SK-N-MC (cell line): ENCODE measurements at regions not wholly inside any gene's neighbourhood (a gene's known extent, or its start where the extent isn't known, plus 50 kb on each side); places are given as distances from the start of the nearest gene placed in this dataset.

Experiments used
- DNase-seq: peaks from one replicate; pipeline ENCODE4 v3.0.0-alpha.2; 2011; ENCODE audit warnings: low read depth, low spot score
- H3K27ac ChIP-seq: fragments of 200-600 bp; sonication (generic); 2 replicates; pipeline ENCODE4 v1.5.1; 2016; ENCODE audit warnings: mixed run types
- H3K36me3 ChIP-seq: fragments of 200-600 bp; sonication (generic); 2 replicates; pipeline ENCODE4 v1.6.1; 2017; ENCODE audit warnings: antibody characterized with exemption, low read length, mixed read lengths; ENCODE audit not compliant: insufficient read depth
- H3K4me3 ChIP-seq: fragments of 200-600 bp; sonication (generic); 2 replicates; pipeline ENCODE4 v1.5.1; 2016
- H3K9ac ChIP-seq: fragments of 200-600 bp; sonication (generic); 2 replicates; pipeline ENCODE4 v1.8.0; 2017; ENCODE audit warnings: mixed run types, mixed read lengths; ENCODE audit not compliant: insufficient read length
- H3K9me3 ChIP-seq: fragments of 200-600 bp; sonication (generic); 2 replicates; pipeline ENCODE4 v1.6.1; 2017; ENCODE audit warnings: low read depth, mild to moderate bottlenecking, antibody characterized with exemption, low read length, moderate library complexity, mixed read lengths
- EZH2 ChIP-seq: fragments of 200-600 bp; sonication (generic); IDR thresholded peaks from one replicate; pipeline ENCODE4 v1.6.1; 2017; ENCODE audit warnings: antibody characterized with exemption
- FOXP2 ChIP-seq: optimal IDR thresholded peaks from 2 replicates; pipeline ENCODE3; 2011; ENCODE audit warnings: mild to moderate bottlenecking, moderate library complexity; ENCODE audit not compliant: insufficient read depth; ENCODE audit errors: extremely low read length, control extremely low read depth
- POLR2AphosphoS5 ChIP-seq: IDR thresholded peaks from 2 replicates; pipeline ENCODE4 v1.6.1; 2012; ENCODE audit warnings: mild to moderate bottlenecking, low read depth, low read length, borderline replicate concordance

DNA sequence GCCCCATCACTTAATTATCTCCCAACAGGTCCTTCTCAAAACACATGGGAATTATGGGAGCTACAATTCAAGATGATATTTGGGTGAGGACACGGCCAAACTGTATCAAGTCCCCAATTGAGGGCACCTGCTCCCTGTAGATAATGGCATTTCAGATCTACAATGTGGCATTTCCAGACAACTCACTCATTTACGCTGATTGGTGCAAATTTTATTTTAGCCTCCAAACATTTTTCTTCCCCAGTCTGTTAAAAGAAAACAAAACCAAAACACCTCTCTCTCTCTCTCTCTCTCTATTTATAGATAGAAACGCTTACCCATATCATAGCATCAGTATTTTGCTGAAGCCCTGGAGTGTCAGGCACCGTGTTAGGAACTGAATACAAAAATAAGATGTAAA lies 148.7 kb upstream of the KLF6 start:
- Histone ChIP-seq H3K4me3 (no peak overlapping the region), H3K9ac (no peak overlapping the region), H3K27ac (no peak overlapping the region), H3K36me3 (no peaks in the 10 kb centered on the region), H3K9me3 (no peaks in the 10 kb centered on the region)
- TF ChIP-seq FOXP2 (no peak), POLR2AphosphoS5 (no peak), EZH2 (no peak)
- no peak for DNase-seq

DNA sequence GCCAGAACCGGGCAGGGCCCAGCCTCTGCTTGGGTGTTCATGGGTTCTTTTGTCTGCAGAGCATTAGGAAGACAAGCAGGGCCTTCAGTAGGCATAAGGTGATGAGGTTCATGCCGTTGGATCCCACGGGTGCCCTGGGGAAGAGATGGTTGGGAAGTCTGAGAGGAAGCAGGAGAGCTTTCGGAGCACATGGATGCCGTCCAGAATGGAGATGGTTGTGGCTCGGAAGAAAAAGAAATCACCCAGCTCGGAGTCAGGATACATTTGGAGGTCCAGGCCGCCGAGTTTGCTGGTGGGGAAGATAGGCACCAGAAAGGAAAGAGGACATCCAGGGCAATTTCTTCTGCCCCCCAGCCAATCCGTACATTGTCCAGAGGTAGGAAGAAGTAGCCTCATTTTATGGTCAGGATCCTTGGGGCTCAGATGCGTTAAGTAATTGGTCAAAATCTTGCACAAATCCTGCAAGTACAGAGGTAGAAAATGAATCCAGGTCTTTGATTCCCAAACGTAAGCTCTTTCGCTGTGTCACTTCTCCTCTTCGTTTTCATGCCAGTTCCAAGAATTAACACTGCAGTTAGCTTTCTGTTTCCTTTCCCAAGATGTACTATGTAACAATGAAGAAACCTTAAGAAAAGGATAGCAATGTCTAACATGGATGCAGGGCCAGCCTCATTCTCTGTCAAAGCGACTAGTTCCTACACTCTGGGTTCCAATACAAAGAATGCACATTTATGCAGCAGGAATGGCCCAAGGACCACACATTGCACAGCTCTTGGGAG lies 147.8 kb upstream of the KLF6 start:
- Histone ChIP-seq H3K27ac (no peak overlapping the region), H3K36me3 (no peaks in the 10 kb centered on the region), H3K9me3 (no peaks in the 10 kb centered on the region), H3K4me3 (no peak overlapping the region), H3K9ac (no peak overlapping the region)
- no peak for DNase-seq
- no peak for TF ChIP-seq POLR2AphosphoS5
- TF ChIP-seq EZH2, result no peak
- no peak for TF ChIP-seq FOXP2

DNA sequence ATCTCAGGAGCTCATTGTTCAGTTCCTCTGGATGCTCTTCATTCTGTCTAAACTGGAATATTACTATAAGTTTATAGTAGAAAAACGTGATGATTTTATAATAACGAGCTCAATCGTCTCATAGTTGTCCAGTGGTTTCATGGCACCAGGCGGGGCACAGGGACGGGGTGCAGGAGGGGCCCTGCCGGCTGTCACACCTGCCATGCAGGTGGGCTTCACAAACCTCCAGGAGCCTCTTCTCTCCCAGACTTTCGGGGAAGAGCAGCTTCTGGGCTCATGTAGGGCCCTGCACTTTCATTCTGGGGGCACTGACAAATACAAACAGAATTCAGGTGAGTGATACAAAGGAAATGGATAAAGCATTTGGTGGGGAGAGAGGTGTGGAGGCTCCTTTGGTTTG lies 146.9 kb upstream of the KLF6 start:
- H3K9ac ChIP-seq, result no peak overlapping the region
- H3K4me3 ChIP-seq, result no peak overlapping the region
- H3K36me3 ChIP-seq, result no peaks in the 10 kb centered on the region
- DNase-seq, result no peak
- TF ChIP-seq EZH2, result no peak
- no peak for TF ChIP-seq POLR2AphosphoS5
- TF ChIP-seq FOXP2, result no peak
- no peak overlapping the region for H3K27ac ChIP-seq
- no peaks in the 10 kb centered on the region for H3K9me3 ChIP-seq

DNA sequence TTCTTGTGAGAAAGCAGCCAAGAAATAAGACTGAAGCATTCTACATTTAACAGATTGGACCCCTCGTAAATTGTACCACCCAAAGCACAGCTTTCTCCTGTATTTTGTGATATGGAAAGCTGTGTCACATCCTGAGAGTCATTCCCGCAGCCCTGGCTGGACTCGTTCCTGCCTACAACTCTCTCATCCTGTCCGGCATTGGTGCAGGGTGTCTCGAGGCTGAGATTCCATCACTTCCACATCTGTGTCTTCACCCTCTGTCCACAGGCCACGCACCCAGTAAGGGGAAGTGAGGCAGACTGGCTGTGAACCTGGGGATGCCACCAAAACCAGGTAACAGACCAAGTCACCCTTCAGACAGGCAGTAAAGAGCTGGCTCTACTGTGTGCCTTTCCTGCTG lies 146.2 kb upstream of the KLF6 start:
- Histone ChIP-seq H3K9me3 (no peaks in the 10 kb centered on the region), H3K36me3 (no peaks in the 10 kb centered on the region), H3K9ac (no peak overlapping the region), H3K27ac (no peak overlapping the region), H3K4me3 (no peak overlapping the region)
- DNase-seq, result no peak
- no peak for TF ChIP-seq FOXP2
- no peak for TF ChIP-seq EZH2
- TF ChIP-seq POLR2AphosphoS5, result no peak

DNA sequence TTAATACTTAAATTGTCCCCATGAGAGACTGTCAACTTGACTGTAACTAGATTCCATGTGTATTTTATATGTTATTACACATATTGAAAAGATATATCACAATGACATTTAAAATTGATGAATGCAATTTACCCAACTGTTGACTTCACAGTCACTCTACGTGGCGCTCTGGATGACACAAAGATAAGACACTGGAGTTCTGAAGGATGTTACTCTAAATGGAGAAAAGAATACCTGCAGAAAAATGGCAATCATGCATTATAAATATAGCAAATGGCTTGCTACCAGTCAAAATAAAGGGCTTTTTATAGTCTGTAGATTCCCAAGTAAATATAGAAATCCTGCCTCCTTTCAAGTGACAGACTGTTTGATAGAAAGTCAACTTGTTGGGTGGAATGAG lies 143.6 kb upstream of the KLF6 start:
- no peak for TF ChIP-seq FOXP2
- no peak for TF ChIP-seq EZH2
- no peak for TF ChIP-seq POLR2AphosphoS5
- H3K4me3 ChIP-seq, result no peak overlapping the region
- DNase-seq, result no peak
- no peak overlapping the region for H3K9ac ChIP-seq
- no peak overlapping the region for H3K27ac ChIP-seq
- H3K9me3 ChIP-seq, result no peaks in the 10 kb centered on the region
- H3K36me3 ChIP-seq, result no peaks in the 10 kb centered on the region

DNA sequence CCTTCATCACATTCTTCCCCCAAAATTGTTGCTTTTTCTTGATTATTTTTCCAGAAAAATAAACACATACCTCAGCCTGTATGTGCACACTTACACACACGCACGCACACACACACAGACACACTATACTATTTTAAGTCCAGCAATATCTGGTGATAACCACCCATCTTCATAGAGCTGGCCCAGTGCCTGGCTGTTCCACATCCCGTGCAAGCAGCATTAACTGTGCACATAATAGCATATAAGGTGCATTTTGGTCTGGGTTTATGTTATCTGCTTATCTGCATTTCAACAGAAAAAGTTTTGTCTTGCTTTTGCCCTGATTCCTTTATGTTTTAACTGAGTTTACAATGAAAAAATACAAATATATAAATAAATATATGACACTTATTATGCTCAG lies 143.1 kb upstream of the KLF6 start:
- Histone ChIP-seq H3K4me3 (no peak overlapping the region), H3K27ac (no peak overlapping the region), H3K9ac (no peak overlapping the region), H3K36me3 (no peaks in the 10 kb centered on the region), H3K9me3 (no peaks in the 10 kb centered on the region)
- TF ChIP-seq POLR2AphosphoS5 (no peak), EZH2 (no peak), FOXP2 (no peak)
- no peak for DNase-seq

DNA sequence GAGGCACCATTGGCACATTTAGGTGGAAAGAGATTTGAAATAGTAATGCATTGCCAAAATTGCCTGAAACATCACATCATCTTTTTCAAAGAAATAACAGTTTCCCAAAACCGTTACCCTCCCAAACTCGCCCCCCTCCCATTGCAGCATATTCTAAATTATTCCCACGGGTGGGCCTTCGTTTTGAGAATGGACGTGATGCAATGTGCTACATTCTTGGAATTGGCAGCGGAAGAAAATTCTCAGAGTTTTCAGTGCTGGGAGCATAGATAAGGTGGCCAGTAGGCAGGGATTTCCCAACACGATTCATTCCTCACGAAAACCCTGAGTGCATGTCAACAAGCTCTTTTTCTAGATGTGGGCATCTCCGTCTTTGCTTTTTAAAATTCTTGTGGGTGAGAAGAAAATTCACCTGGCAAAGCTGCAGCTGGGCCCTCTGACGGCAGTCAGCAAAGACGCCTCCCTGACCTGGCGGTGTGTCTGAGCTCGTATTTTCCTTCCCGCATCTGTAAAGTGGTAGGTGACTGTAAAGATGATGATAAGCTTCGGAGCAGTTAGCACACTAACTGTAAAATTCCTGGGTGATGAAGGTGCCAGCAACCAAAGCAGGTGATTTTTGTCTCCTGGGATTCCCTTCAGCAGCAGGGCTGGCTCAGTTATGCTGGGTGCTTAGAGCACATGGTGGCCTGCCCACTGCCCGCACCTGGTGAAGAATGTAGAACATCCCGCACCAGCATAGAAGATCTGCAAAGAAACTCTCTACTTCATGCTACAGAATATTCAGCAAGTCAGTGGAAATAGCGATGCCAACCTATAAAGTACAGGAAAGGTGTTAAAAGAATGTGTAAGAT lies 141.9 kb upstream of the KLF6 start:
- Histone ChIP-seq H3K9ac (no peak overlapping the region), H3K9me3 (no peaks in the 10 kb centered on the region), H3K4me3 (no peak overlapping the region), H3K27ac (no peak overlapping the region), H3K36me3 (no peaks in the 10 kb centered on the region)
- TF ChIP-seq POLR2AphosphoS5 (no peak), FOXP2 (no peak), EZH2 (no peak)
- no peak for DNase-seq

DNA sequence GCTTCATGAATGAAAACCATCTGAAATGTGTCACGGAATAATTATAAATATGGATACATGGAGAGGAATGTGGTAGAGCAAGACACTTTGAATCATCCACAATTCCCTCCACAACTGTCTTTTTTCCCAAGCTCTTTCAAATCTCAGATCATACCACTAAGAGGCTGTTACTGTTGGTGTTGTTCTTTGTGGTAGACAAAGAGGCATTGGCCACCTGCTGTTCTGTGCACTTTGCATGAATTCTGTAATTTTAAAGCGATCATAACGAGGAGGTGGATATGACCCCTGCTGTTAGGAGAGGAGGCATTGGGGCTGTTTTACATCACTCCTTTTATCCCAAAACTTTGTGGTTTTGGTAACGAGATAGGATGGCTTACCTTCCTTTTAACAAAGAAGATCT lies 141.2 kb upstream of the KLF6 start:
- no peak for DNase-seq
- no peak overlapping the region for H3K4me3 ChIP-seq
- no peaks in the 10 kb centered on the region for H3K9me3 ChIP-seq
- TF ChIP-seq POLR2AphosphoS5, result no peak
- TF ChIP-seq EZH2, result no peak
- H3K27ac ChIP-seq, result no peak overlapping the region
- H3K36me3 ChIP-seq, result no peaks in the 10 kb centered on the region
- no peak overlapping the region for H3K9ac ChIP-seq
